ENCODE measurements at regions not wholly inside any gene's neighbourhood (a gene's known extent, or its start where the extent isn't known, plus 50 kb on each side); places are given as distances from the start of the nearest gene placed in this dataset.

DNA sequence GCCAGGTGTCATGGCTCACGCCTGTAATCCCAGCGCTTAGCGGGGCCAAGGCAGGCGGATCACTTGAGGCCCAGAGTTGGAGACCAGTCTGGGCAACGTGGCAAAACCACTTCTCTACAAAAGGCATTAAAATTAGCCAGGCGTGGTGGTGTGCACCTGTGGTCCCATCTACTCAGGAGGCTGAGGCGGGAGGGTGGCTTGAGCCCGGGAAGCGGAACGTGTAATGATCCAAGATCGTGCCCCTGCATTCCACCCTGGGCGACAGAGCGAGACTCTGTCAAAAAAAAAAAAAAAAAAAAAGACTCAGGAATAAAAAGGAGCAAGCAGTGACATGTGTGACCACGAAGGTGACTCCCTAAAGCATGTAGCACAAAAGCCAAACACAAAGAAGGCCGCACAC lies 50.1 kb upstream of the SALL3 start:
- no peak for DNase-seq (ENCODE audit: low read depth)
- H3K4me3 ChIP-seq (ENCODE audit: low read depth, low read length) = no peak overlapping the region
- TF ChIP-seq CTCF (conservative IDR thresholded peaks at IDR 0.05; ENCODE audit: low read depth, low read length) = no peak
